ENCODE measurements at regions not wholly inside any gene's neighbourhood (a gene's known extent, or its start where the extent isn't known, plus 50 kb on each side); places are given as distances from the start of the nearest gene placed in this dataset.

GRCh38 chr2:185187421-185187820 is 551.2 kb upstream of the FSIP2 start:
- no peak for ATAC-seq
- no peaks in the 10 kb centered on the region for H3K4me1 ChIP-seq (ENCODE audit: control insufficient read depth, insufficient read depth, low read length)
- POLR2A ChIA-PET, result no interaction called here
- no TSS peak for BruUV-seq (replicated peaks)
- no peaks in the 10 kb centered on the region for H3K9me3 ChIP-seq (ENCODE audit: control insufficient read depth, insufficient read depth, low read depth, low read length)
- intact Hi-C loops (cut with micrococcal nuclease; ENCODE audit: unreplicated experiment), result no loop called here
- no peaks in the 10 kb centered on the region for H3K27me3 ChIP-seq (ENCODE audit: control insufficient read depth, insufficient read depth, low read length)
- no peak overlapping the region for H3K4me3 ChIP-seq (ENCODE audit: low read depth in 2 of 2, low read length in 2 of 2)
- in situ Hi-C loops (cut with HindIII; ENCODE audit: low pct_unique_long_range_greater_than_20kb, low sequenced_read_pairs), result no loop called here
- no peak for TF ChIP-seq CTCF (IDR thresholded peaks at IDR 0.05)
- TF ChIP-seq TCF7L2 (IDR thresholded peaks at IDR 0.05; ENCODE audit: low read depth, low read length), result no peak
- TF ChIP-seq REST (IDR thresholded peaks at IDR 0.05; ENCODE audit: insufficient read depth in 1 of 2, low read depth in 2 of 2, low read length in 1 of 2), result no peak
- TF ChIP-seq SIN3A (IDR thresholded peaks at IDR 0.05; ENCODE audit: borderline replicate concordance, insufficient read depth, low read depth, low read length), result no peak
- H3K27ac ChIP-seq (ENCODE audit: low read length), result no peak overlapping the region
- H3K36me3 ChIP-seq (ENCODE audit: control insufficient read depth, insufficient read depth, low read length), result no peaks in the 10 kb centered on the region
- CTCF ChIA-PET, result no interaction called here
- DNase-seq (ENCODE audit: low read depth, low spot score), result no peak

- no peaks in the 10 kb centered on the region for H3K36me3 ChIP-seq (ENCODE audit: control insufficient read depth, insufficient read depth, low read length)
- no TSS peak for BruUV-seq (replicated peaks)
- no peak for TF ChIP-seq CTCF (IDR thresholded peaks at IDR 0.05)
- no peak for TF ChIP-seq POLR2AphosphoS5 (IDR thresholded peaks at IDR 0.05; ENCODE audit: low read depth, low read length)
- no peak for TF ChIP-seq SIN3A (IDR thresholded peaks at IDR 0.05; ENCODE audit: borderline replicate concordance, insufficient read depth, low read depth, low read length)
- no peak for TF ChIP-seq REST (IDR thresholded peaks at IDR 0.05; ENCODE audit: insufficient read depth in 1 of 2, low read depth in 2 of 2, low read length in 1 of 2)
- no peak for TF ChIP-seq TCF7L2 (IDR thresholded peaks at IDR 0.05; ENCODE audit: low read depth, low read length)
- H3K4me1 ChIP-seq (ENCODE audit: control insufficient read depth, insufficient read depth, low read length), result no peaks in the 10 kb centered on the region
- no peak for DNase-seq (ENCODE audit: low read depth, low spot score)
- intact Hi-C loops (cut with micrococcal nuclease; ENCODE audit: unreplicated experiment) (no loop called here), in situ Hi-C loops (cut with HindIII; ENCODE audit: low pct_unique_long_range_greater_than_20kb, low sequenced_read_pairs) (no loop called here)
- CTCF ChIA-PET, result no interaction called here
- H3K4me3 ChIP-seq (ENCODE audit: low read depth in 2 of 2, low read length in 2 of 2), result no peak overlapping the region
- no peak overlapping the region for H3K27ac ChIP-seq (ENCODE audit: low read length)
- POLR2A ChIA-PET, result no interaction called here
- no peaks in the 10 kb centered on the region for H3K27me3 ChIP-seq (ENCODE audit: control insufficient read depth, insufficient read depth, low read length)
- no peak for ATAC-seq
- no peaks in the 10 kb centered on the region for H3K9me3 ChIP-seq (ENCODE audit: control insufficient read depth, insufficient read depth, low read depth, low read length)
Measured at GRCh38 chr2:185188656-185189055, 549.9 kb upstream of the FSIP2 start.

Data from Panc1 (cell line).